ENCODE measurements at regions not wholly inside any gene's neighbourhood (a gene's known extent, or its start where the extent isn't known, plus 50 kb on each side); places are given as distances from the start of the nearest gene placed in this dataset.
"Not testable (repeated sequence)": the region's sequence is repeated elsewhere in the genome, so short reads cannot be mapped to it uniquely, and the experiment has no call there.

GRCh38 chr6:6414931-6415330 lies 94.5 kb upstream of the F13A1 start:
- DNase-seq, result no peak

- no peak for DNase-seq
Measured at GRCh38 chr6:6417475-6417874, 97.0 kb upstream of the F13A1 start.

- DNase-seq, result no peak
Measured at GRCh38 chr6:6418421-6418820, 98.0 kb upstream of the F13A1 start.

DNA sequence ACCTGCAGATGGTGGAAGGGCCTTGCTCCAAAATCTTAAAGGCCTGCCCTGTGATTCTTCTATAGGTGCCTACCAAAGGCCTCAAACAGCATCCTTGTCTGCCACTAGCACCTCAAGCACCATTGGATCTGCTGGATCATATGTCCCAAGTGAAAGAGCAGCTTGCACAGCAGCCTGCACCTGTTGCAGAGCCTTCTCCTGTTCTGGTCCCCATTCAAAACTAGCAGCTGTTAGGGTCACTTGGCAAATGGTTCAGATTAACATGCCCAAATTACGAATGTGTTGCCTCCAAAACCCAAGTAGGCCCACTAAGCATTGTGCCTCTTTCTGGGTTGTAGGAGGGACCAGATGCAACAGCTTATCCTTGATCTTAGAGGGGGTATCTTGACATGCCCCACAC lies 99.6 kb upstream of the F13A1 start:
- DNase-seq, result no peak

GRCh38 chr6:6434151-6434550 lies 113.7 kb upstream of the F13A1 start:
- no peak for DNase-seq

- DNase-seq, result no peak
Measured at GRCh38 chr6:6434723-6435122, 114.3 kb upstream of the F13A1 start.

GRCh38 chr6:6436366-6436765 lies 115.9 kb upstream of the F13A1 start:
- DNase-seq, result no peak

DNA sequence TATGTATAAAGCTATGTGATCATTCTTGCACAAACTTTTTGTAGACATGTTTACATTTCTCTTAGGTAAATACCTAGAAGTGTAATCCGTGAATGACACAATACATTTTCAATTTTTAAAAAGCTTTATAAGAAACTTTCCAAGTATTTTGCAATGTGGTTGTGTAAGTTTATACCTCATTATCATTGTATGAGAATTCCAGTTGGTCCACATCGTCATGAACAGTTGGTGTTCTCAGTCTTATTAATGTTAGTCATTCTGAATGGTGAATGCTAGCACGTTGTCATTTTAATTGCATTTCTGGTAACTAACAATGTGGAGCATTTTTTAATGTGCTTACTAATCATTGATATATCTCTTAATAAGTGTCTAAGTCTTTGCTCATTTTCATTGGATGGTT lies 116.5 kb upstream of the F13A1 start:
- no peak for DNase-seq

DNA sequence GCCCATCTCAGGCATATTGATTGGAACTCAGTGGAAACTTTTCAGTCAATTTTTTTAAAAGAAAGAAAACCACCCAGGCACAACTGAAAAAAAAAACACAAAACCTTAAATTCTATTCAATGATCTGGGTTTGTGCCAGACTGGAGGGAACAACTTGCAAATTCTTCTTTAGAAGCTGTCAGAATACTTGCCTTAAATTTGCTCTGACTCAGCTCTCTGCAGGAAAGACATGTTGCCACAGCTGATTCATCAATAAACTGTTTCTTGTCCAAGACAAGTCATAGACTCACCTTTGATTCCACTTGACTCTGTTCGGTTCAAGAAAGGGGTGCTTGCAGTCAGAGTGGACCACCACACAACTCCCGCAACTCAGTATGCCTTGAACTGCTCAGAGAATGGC lies 117.8 kb upstream of the F13A1 start:
- DNase-seq, result no peak

DNA sequence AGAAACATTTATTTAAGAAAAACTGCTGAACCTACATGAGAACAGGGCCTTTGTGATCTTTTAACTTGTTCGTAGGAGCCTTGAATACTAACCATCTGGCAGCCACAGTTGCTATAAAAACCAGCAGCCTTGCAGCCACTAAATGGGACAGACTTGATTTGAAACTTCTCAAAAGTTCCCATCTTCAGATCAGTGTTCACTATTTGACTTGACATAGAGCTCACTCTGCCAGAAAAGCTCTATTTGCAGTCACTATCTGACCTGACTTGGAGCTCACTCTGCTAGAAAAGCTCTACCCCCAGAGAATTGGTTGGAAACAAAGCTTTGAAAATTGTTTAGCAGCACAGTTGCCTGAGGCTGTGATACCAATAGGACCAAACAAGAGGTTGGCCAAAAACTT lies 119.3 kb upstream of the F13A1 start:
- no peak for DNase-seq

GRCh38 chr6:6452002-6452401 lies 131.5 kb upstream of the F13A1 start:
- no peak for DNase-seq

DNA sequence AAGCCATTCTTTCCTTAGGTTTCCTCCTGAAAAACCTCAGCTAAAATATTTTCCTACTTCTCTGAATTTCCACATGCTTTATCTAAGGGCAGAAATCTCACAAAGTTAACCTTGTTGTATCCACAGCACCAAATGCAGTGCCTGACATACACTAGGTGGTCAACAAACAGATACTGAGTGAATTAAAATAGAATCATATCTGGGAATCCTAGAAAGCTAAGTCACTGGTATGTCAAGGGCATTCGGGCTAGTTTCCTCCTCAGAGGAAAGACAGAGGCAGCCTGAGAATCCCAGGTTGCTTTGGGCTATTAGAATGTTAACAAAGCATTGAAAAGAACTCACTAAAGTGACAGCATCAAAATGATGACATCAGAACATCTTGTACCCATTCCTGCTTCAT lies 132.7 kb upstream of the F13A1 start:
- DNase-seq, result no peak

GRCh38 chr6:6455272-6455671 lies 133.2 kb upstream of the LY86 start:
- no peak for DNase-seq

DNA sequence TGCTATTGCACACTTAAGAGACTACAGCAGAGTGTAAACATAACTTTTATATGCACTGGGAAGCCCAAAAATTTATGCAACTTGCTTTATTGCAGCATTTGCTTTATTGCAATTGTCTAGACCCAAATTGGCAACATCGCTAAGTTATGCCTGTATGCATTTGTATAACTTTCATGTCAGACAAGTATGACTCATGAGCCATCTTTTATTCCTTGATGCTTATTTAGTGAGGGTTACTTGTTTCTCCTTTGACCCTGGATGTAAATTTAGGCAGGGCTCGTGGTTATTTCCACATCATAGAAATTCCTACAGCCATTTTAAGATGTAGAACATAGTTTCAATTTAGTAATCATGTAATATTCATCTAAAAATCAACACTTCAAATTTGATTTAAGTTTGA lies 130.3 kb upstream of the LY86 start:
- no peak for DNase-seq

DNA sequence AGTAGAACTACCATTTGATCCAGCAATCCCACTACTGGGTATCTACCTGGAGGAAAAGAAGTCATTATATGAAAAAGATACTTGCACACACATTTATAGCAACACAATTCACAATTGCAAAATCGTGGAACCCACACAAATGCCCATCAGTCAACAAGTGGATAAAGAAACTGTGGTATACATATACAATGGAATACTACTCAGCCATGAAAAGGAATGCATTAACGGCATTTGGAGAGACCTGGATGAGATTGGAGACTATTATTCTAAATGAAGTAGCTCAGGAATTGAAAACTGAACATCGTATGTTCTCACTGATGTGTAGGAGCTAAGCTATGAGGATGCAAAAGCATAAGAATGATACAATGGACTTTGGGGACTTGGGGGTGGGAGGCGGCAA lies 128.6 kb upstream of the LY86 start:
- not testable (repeated sequence) for DNase-seq

GRCh38 chr6:6460416-6460815 lies 128.1 kb upstream of the LY86 start:
- no peak for DNase-seq

DNA sequence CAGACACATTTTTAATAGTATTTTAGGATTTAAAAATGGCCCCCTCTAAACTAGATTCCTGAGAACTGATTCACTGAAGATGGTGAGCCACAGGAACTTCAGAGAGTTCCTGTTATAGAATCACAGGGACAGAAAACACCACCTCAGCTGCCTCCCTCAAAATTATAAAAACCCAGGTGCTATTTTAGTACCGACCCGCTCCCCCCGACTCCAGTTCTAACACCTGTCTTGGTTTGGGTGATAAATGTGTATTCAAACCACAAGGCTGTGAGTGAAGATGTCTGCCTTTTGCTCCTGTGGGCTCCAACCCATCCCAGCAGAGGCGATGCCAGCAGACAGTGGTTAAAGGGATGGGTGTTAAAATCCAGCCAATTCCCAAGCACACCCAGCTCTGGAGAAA lies 127.4 kb upstream of the LY86 start:
- no peak for DNase-seq

- DNase-seq, result no peak
Measured at GRCh38 chr6:6466967-6467761, 121.4 kb upstream of the LY86 start.

GRCh38 chr6:6469074-6469473 lies 119.4 kb upstream of the LY86 start:
- no peak for DNase-seq

- no peak for DNase-seq
Measured at GRCh38 chr6:6470123-6470522, 118.4 kb upstream of the LY86 start.

- DNase-seq, result no peak
Measured at GRCh38 chr6:6471276-6471675, 117.2 kb upstream of the LY86 start.

GRCh38 chr6:6474170-6474920 lies 114.2 kb upstream of the LY86 start:
- no peak for DNase-seq

GRCh38 chr6:6479785-6480184 lies 108.7 kb upstream of the LY86 start:
- no peak for DNase-seq

DNA sequence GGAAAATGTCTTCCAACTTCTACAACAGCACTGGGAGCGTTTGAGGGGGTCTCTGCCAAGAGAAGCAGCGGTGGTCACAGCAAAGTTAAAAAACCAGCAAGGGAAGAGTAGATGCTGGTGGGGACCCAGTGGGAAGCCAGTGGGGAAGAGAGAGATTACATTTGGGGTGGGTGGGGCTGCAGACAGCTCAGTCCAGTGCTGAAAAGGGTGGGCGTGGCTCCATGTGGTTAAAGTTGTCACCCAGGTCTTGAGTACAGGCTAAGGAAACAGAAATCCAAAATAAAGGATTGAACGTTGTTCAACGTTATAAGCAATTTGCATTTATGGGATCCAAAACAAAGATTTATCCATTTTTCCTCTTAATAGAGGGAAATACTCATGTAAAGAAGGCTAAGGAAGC lies 106.3 kb upstream of the LY86 start:
- DNase-seq, result no peak
